ENCODE measurements at regions not wholly inside any gene's neighbourhood (a gene's known extent, or its start where the extent isn't known, plus 50 kb on each side); places are given as distances from the start of the nearest gene placed in this dataset.

- TF ChIP-seq CTCF (IDR thresholded peaks at IDR 0.05 in 4 of 5, conservative IDR thresholded peaks at IDR 0.05 in 1 of 5) (no peak), POLR2A (IDR thresholded peaks at IDR 0.05) (no peak)
Observed at GRCh38 chr21:35635261-35635660, 425.1 kb downstream of the SETD4 start.
